ENCODE measurements at regions not wholly inside any gene's neighbourhood (a gene's known extent, or its start where the extent isn't known, plus 50 kb on each side); places are given as distances from the start of the nearest gene placed in this dataset.

- DNase-seq (ENCODE audit: low read depth in 2 of 2): no peak
- no peak for TF ChIP-seq CTCF (IDR thresholded peaks at IDR 0.05; ENCODE audit: low read depth, low read length)
- H3K4me3 ChIP-seq (replicated peaks in 1 of 2; ENCODE audit: low read depth in 2 of 2, low read length in 2 of 2): no peak overlapping the region
Measured at GRCh38 chr5:8570528-8570927, 701.6 kb downstream of the MTRR start.

GRCh38 chr5:8576178-8576577, 707.2 kb downstream of the MTRR start:
- DNase-seq (ENCODE audit: low read depth in 2 of 2): no peak
- TF ChIP-seq CTCF (IDR thresholded peaks at IDR 0.05; ENCODE audit: low read depth, low read length): no peak
- H3K4me3 ChIP-seq (replicated peaks in 1 of 2; ENCODE audit: low read depth in 2 of 2, low read length in 2 of 2): no peak overlapping the region

GRCh38 chr5:8577792-8578191, 708.8 kb downstream of the MTRR start:
- DNase-seq (ENCODE audit: low read depth in 2 of 2): peak in 1 of 2 donors; percentile 14
- TF ChIP-seq CTCF (IDR thresholded peaks at IDR 0.05; ENCODE audit: low read depth, low read length): no peak
- no peak overlapping the region for H3K4me3 ChIP-seq (replicated peaks in 1 of 2; ENCODE audit: low read depth in 2 of 2, low read length in 2 of 2)

- no peak for DNase-seq (ENCODE audit: low read depth in 2 of 2)
- H3K4me3 ChIP-seq (replicated peaks in 1 of 2; ENCODE audit: low read depth in 2 of 2, low read length in 2 of 2): no peak overlapping the region
- no peak for TF ChIP-seq CTCF (IDR thresholded peaks at IDR 0.05; ENCODE audit: low read depth, low read length)
Measured at GRCh38 chr5:8580298-8580697, 711.4 kb downstream of the MTRR start.

- no peak for TF ChIP-seq CTCF (IDR thresholded peaks at IDR 0.05; ENCODE audit: low read depth, low read length)
- no peak for DNase-seq (ENCODE audit: low read depth in 2 of 2)
- no peak overlapping the region for H3K4me3 ChIP-seq (replicated peaks in 1 of 2; ENCODE audit: low read depth in 2 of 2, low read length in 2 of 2)
Measured at GRCh38 chr5:8581047-8581446, 712.1 kb downstream of the MTRR start.

GRCh38 chr5:8585230-8586018, 716.5 kb downstream of the MTRR start:
- TF ChIP-seq CTCF (IDR thresholded peaks at IDR 0.05; ENCODE audit: low read depth, low read length): peak; percentile 10
- no peak overlapping the region for H3K4me3 ChIP-seq (replicated peaks in 1 of 2; ENCODE audit: low read depth in 2 of 2, low read length in 2 of 2)
- DNase-seq (ENCODE audit: low read depth in 2 of 2): no peak

GRCh38 chr5:8590959-8591358, 722.0 kb downstream of the MTRR start:
- DNase-seq (ENCODE audit: low read depth in 2 of 2): no peak
- H3K4me3 ChIP-seq (replicated peaks in 1 of 2; ENCODE audit: low read depth in 2 of 2, low read length in 2 of 2): no peak overlapping the region
- TF ChIP-seq CTCF (IDR thresholded peaks at IDR 0.05; ENCODE audit: low read depth, low read length): no peak

Data from cardiac fibroblast (primary cell).